ENCODE measurements at regions not wholly inside any gene's neighbourhood (a gene's known extent, or its start where the extent isn't known, plus 50 kb on each side); places are given as distances from the start of the nearest gene placed in this dataset.

- TF ChIP-seq GATA2 (IDR thresholded peaks at IDR 0.05; ENCODE audit: low read depth, low read length) (no peak), GATA3 (IDR thresholded peaks at IDR 0.05; ENCODE audit: low read depth, low read length) (no peak)
Observed at GRCh38 chr14:57069702-57070101, 199.0 kb downstream of the EXOC5 start.
